Effector memory CD8-positive, alpha-beta T cell (primary cell): ENCODE measurements at regions not wholly inside any gene's neighbourhood (a gene's known extent, or its start where the extent isn't known, plus 50 kb on each side); places are given as distances from the start of the nearest gene placed in this dataset.

Source experiments
- ATAC-seq: fragments of 150-1000 bp; cut with Tn5 transposase; replicated peaks from 2 replicates; pipeline ENCODE4 v1.10.0; 2021; ENCODE audit warnings: mild to moderate bottlenecking, moderate library complexity
- DNase-seq, 3 experiments: peaks; one replicate each; pipeline ENCODE4 v3.0.0; 2021
- H3K27ac Mint-ChIP-seq, 2 donors: one replicate each; pipeline ENCODE4 v1.8.0; 2022; ENCODE audit warnings: mild to moderate bottlenecking in 2 of 2, mixed read lengths in 2 of 2, moderate library complexity in 2 of 2
- H3K27me3 Mint-ChIP-seq, 2 donors: one replicate each; pipeline ENCODE4 v1.8.0; 2022; ENCODE audit warnings: mixed read lengths in 2 of 2
- H3K36me3 Mint-ChIP-seq: one replicate; pipeline ENCODE4 v1.8.0; 2022; ENCODE audit warnings: mild to moderate bottlenecking, moderate library complexity, mixed read lengths; ENCODE audit not compliant: insufficient read depth
- H3K4me1 Mint-ChIP-seq, 2 donors: one replicate each; pipeline ENCODE4 v1.8.0; 2022; ENCODE audit warnings: low read depth in 2 of 2, mixed read lengths in 2 of 2
- H3K4me3 Mint-ChIP-seq, 2 donors: one replicate each; pipeline ENCODE4 v1.8.0; 2022; ENCODE audit warnings: mild to moderate bottlenecking in 2 of 2, mixed read lengths in 2 of 2, moderate library complexity in 2 of 2
- H3K9me3 Mint-ChIP-seq, 2 donors: one replicate each; pipeline ENCODE4 v1.8.0; 2022; ENCODE audit warnings: mixed read lengths in 2 of 2

DNA sequence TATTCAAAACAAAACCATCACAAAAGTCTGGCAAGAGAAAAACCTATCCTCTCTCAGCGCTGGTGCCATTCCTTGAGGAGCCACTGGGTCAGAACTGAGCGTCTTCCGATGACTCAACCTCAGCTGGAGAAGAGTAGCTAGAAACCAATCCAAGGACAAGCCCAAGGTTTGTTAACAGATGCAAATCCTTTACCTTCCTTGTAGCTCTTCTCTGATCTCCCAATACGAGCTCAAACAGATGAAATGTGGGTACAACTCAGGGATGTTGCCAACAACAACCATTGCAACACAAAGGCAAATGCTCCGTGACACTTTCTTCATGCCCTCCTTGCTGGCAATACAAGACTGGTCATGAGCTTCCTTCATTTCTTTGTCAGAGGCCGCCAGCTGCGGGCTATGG lies 337.1 kb downstream of the SIPA1L2 start:
- no peaks in the 10 kb centered on the region for H3K36me3 Mint-ChIP-seq
- no peak overlapping the region for H3K27ac Mint-ChIP-seq
- peaks cover 16 to 17% of the 10 kb centered on the region in 2 donors for H3K27me3 Mint-ChIP-seq
- ATAC-seq (no peak), DNase-seq (no peak)
- H3K9me3 Mint-ChIP-seq: no peaks in the 10 kb centered on the region
- H3K4me1 Mint-ChIP-seq: no peaks in the 10 kb centered on the region
- H3K4me3 Mint-ChIP-seq: no peak overlapping the region

DNA sequence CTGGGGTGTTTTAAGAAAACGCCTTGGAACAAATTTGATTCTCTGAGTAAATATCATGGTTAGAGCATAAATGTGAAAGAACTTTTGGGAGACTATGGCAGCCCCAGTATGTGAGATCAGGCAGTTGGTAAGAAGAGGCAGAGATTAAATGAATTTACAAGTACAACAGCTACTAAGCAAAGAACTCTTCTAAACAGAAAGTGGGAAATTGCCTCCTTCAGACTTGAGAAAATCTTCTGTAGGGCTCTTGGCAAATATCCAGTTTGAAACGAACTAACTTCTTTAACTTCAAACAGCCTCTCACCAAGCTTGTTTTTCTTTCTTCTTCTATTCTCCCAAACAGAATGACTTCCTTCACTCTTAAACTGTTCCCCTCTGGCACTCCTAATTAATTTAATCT lies 337.7 kb downstream of the SIPA1L2 start:
- Mint-ChIP-seq H3K27ac (no peak overlapping the region), H3K4me1 (no peaks in the 10 kb centered on the region)
- no peak for ATAC-seq

DNA sequence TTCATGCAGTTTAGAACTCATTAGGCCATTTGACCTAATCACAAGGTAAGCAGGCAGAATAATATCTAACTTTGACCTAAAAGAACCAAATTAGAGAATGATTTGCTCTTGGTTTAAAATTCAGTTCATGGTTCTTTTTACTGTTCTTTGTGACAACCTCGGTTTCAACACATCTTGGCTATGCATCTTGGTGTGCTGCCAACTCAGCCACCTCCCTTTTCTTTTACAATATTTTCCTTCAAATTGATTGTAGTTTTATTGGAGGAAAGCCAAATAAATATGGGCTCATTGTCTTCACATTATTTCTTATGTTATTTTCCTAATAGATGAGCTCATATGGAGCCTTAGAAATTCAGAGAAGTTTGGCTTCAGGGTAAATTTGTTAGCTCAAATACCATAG lies 338.3 kb downstream of the SIPA1L2 start:
- no peak for ATAC-seq

More for the DNA sequence above, 337.7 kb downstream of the SIPA1L2 start:
- no peak overlapping the region for H3K4me3 Mint-ChIP-seq
- H3K36me3 Mint-ChIP-seq: no peaks in the 10 kb centered on the region
- no peak for DNase-seq
- H3K27me3 Mint-ChIP-seq: peaks cover 12 to 13% of the 10 kb centered on the region in 2 donors
- no peaks in the 10 kb centered on the region for H3K9me3 Mint-ChIP-seq

GRCh38 chr1:232291261-232291660 lies 338.7 kb downstream of the SIPA1L2 start:
- ATAC-seq: no peak
- Mint-ChIP-seq H3K4me1 (no peaks in the 10 kb centered on the region), H3K27me3 (peaks cover 2 to 14% of the 10 kb centered on the region in 2 donors), H3K27ac (no peak overlapping the region), H3K9me3 (no peaks in the 10 kb centered on the region), H3K4me3 (no peak overlapping the region), H3K36me3 (no peaks in the 10 kb centered on the region)
- no peak for DNase-seq

More for the DNA sequence above, 338.3 kb downstream of the SIPA1L2 start:
- Mint-ChIP-seq H3K36me3 (no peaks in the 10 kb centered on the region), H3K27me3 (peaks cover 6 to 11% of the 10 kb centered on the region in 2 donors), H3K4me3 (no peak overlapping the region), H3K27ac (no peak overlapping the region), H3K9me3 (no peaks in the 10 kb centered on the region), H3K4me1 (no peaks in the 10 kb centered on the region)
- no peak for DNase-seq

- Mint-ChIP-seq H3K27ac (no peak overlapping the region), H3K36me3 (no peaks in the 10 kb centered on the region), H3K9me3 (no peaks in the 10 kb centered on the region), H3K4me1 (no peaks in the 10 kb centered on the region), H3K4me3 (no peak overlapping the region), H3K27me3 (peaks cover 0 to 20% of the 10 kb centered on the region in 2 donors)
- ATAC-seq (no peak), DNase-seq (no peak)
Observed at GRCh38 chr1:232290570-232290969, 339.4 kb downstream of the SIPA1L2 start.

DNA sequence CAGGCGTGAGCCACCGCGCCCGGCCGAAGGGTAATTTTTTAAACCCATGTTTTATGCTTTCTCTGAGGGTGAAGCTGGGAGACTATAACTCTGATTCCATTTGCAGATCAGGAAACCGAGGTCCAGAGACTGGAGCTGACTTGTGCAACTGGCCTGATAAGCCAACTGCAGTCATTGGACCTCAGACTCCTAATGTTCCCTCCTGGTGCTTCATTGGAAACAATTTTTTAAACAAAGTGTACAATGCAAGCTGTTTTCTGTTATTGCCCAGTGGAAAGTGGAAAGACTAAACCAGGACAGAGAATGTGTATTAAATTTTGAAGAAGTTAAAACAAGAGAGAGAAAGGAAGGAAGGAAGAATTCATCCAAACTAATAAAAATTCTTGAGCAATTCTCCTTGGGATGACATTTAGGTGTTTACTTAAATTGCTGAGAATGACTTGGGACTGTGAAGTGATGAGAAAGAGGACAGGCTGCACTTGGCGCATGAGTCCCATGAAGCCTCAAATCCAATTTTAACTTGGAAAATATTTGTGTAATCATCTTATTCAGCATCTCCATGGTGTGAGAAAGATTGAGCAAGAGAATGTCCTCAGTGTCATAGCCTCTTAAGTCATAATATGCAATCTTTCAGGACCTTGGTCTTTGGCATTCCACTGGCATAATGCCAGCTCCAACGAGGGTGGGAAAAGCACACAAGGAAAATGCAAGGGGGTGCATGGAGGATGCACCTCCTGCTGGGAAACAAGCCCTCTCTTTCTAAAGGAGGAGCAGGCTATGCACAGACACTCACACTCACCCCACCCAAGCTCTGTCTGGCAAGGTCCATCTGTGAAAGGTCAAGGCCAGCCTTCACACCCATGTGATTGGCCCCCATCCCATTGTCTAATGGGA lies 342.0 kb downstream of the SIPA1L2 start:
- Mint-ChIP-seq H3K4me3 (no peak overlapping the region), H3K9me3 (no peaks in the 10 kb centered on the region), H3K36me3 (no peaks in the 10 kb centered on the region), H3K27me3 (peaks cover 0 to 20% of the 10 kb centered on the region in 2 donors), H3K4me1 (no peaks in the 10 kb centered on the region), H3K27ac (no peak overlapping the region)
- no peak for ATAC-seq
- no peak for DNase-seq

- DNase-seq: no peak
- no peaks in the 10 kb centered on the region for H3K36me3 Mint-ChIP-seq
Observed at GRCh38 chr1:232285138-232285537, 344.8 kb downstream of the SIPA1L2 start.

DNA sequence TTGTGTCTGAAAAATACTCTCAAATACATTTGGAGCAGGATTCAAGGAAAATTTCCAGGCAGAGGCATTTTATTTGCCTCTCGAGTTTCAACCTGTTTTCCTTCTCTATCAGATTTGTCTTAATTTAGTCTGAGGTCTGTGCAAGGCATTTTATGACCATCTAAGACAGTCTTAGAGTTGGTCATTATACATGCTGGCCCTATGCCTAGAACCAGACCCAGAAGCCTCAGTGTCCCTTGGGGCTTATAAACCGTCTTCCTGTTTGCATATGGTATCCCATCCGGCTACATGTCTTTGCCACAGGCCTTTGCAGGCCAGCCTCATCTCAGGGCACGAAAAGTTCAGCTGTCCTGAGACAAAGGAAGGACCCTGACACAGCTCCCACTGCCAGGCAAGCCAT lies 346.1 kb downstream of the SIPA1L2 start:
- peaks cover 0 to 18% of the 10 kb centered on the region in 2 donors for H3K27me3 Mint-ChIP-seq
- H3K9me3 Mint-ChIP-seq: no peaks in the 10 kb centered on the region
- no peaks in the 10 kb centered on the region for H3K4me1 Mint-ChIP-seq
- no peak for DNase-seq
- H3K27ac Mint-ChIP-seq: no peak overlapping the region
- no peak for ATAC-seq
- H3K36me3 Mint-ChIP-seq: no peaks in the 10 kb centered on the region
- H3K4me3 Mint-ChIP-seq: no peak overlapping the region

More at GRCh38 chr1:232285138-232285537, 344.8 kb downstream of the SIPA1L2 start:
- Mint-ChIP-seq H3K4me1 (no peaks in the 10 kb centered on the region), H3K27ac (no peak overlapping the region), H3K4me3 (no peak overlapping the region), H3K27me3 (peaks cover 0 to 23% of the 10 kb centered on the region in 2 donors), H3K9me3 (no peaks in the 10 kb centered on the region)
- no peak for ATAC-seq

- no peaks in the 10 kb centered on the region for H3K4me1 Mint-ChIP-seq
- H3K27me3 Mint-ChIP-seq: peaks cover 0 to 18% of the 10 kb centered on the region in 2 donors
- no peak for ATAC-seq
- no peaks in the 10 kb centered on the region for H3K36me3 Mint-ChIP-seq
- no peak for DNase-seq
- no peak overlapping the region for H3K4me3 Mint-ChIP-seq
- no peaks in the 10 kb centered on the region for H3K9me3 Mint-ChIP-seq
- no peak overlapping the region for H3K27ac Mint-ChIP-seq
Observed at GRCh38 chr1:232282498-232282897, 347.4 kb downstream of the SIPA1L2 start.

GRCh38 chr1:232280910-232281309 lies 349.0 kb downstream of the SIPA1L2 start:
- Mint-ChIP-seq H3K9me3 (no peaks in the 10 kb centered on the region), H3K4me1 (no peaks in the 10 kb centered on the region), H3K27ac (no peak overlapping the region), H3K36me3 (no peaks in the 10 kb centered on the region), H3K4me3 (no peak overlapping the region), H3K27me3 (peaks cover 12 to 20% of the 10 kb centered on the region in 2 donors)
- DNase-seq (no peak), ATAC-seq (no peak)

GRCh38 chr1:232279909-232280400 lies 350.0 kb downstream of the SIPA1L2 start:
- Mint-ChIP-seq H3K4me3 (no peak overlapping the region), H3K9me3 (no peaks in the 10 kb centered on the region), H3K27ac (no peak overlapping the region), H3K4me1 (no peaks in the 10 kb centered on the region), H3K27me3 (peaks cover 17 to 19% of the 10 kb centered on the region in 2 donors), H3K36me3 (no peaks in the 10 kb centered on the region)
- DNase-seq (no peak), ATAC-seq (no peak)

GRCh38 chr1:232278925-232279324 lies 351.0 kb downstream of the SIPA1L2 start:
- Mint-ChIP-seq H3K27ac (no peak overlapping the region), H3K27me3 (peaks cover 17 to 29% of the 10 kb centered on the region in 2 donors), H3K4me1 (no peaks in the 10 kb centered on the region), H3K4me3 (no peak overlapping the region), H3K36me3 (no peaks in the 10 kb centered on the region), H3K9me3 (no peaks in the 10 kb centered on the region)
- DNase-seq (no peak), ATAC-seq (no peak)

- Mint-ChIP-seq H3K4me1 (no peaks in the 10 kb centered on the region), H3K27ac (no peak overlapping the region), H3K4me3 (no peak overlapping the region), H3K27me3 (peaks cover 27 to 37% of the 10 kb centered on the region in 2 donors), H3K36me3 (no peaks in the 10 kb centered on the region), H3K9me3 (no peaks in the 10 kb centered on the region)
- DNase-seq: no peak
- no peak for ATAC-seq
Observed at GRCh38 chr1:232276651-232277050, 353.3 kb downstream of the SIPA1L2 start.
